Activated naive CD8-positive, alpha-beta T cell (primary cell): ENCODE measurements at regions not wholly inside any gene's neighbourhood (a gene's known extent, or its start where the extent isn't known, plus 50 kb on each side); places are given as distances from the start of the nearest gene placed in this dataset.

ENCODE experiments used
- H3K27ac Mint-ChIP-seq: one replicate; pipeline ENCODE4 v1.8.0; 2021; ENCODE audit warnings: mixed read lengths
- H3K27me3 Mint-ChIP-seq: one replicate; pipeline ENCODE4 v1.8.0; 2021; ENCODE audit warnings: mixed read lengths
- H3K36me3 Mint-ChIP-seq: one replicate; pipeline ENCODE4 v1.8.0; 2021; ENCODE audit warnings: mixed read lengths
- H3K4me1 Mint-ChIP-seq: one replicate; pipeline ENCODE4 v1.8.0; 2021; ENCODE audit warnings: low read depth, mixed read lengths
- H3K4me3 Mint-ChIP-seq: one replicate; pipeline ENCODE4 v1.8.0; 2021; ENCODE audit warnings: mild to moderate bottlenecking, mixed read lengths
- H3K9me3 Mint-ChIP-seq: one replicate; pipeline ENCODE4 v1.8.0; 2021; ENCODE audit warnings: low read depth, mixed read lengths

DNA sequence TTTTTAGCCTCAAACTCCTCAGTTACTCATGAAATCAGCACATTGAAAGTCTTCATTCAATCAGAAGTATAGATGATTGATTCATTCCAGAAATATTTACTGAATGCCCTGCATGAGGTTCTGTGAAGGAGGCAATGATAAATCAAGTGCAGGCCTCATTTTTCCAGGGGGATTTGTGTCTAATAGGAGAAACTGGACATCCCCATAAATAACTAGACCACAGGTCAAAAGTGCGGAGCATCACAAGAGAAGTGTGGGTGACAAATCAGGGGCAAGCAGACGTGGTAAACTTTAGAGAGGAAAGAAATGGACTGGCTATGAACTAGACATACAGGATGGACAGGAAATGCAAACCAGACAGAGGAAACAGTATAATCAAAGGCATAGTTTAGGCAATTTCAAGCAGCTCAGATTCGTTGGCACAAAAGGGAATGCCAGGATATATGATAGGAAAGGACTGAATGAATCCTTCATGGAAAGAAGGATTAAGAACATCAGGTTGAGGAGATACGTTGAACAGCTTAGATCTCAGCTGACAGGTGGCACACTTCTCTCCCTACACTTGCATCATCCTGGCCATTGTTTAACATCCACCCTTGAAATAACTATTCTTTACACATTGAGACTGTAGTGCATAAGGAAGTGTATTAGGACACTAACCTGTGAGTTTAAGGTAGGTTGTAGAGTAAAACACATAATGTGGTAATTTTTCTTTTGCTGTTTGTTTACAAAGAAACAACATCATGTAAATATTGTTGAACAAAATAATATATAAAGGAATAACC, 69.6 kb upstream of the RASGEF1B start:
- Mint-ChIP-seq H3K4me3 (no peak overlapping the region), H3K27ac (no peak overlapping the region), H3K4me1 (peaks cover 6% of the 10 kb centered on the region), H3K9me3 (peaks cover 9% of the 10 kb centered on the region), H3K27me3 (no peaks in the 10 kb centered on the region), H3K36me3 (peaks cover 8% of the 10 kb centered on the region)

DNA sequence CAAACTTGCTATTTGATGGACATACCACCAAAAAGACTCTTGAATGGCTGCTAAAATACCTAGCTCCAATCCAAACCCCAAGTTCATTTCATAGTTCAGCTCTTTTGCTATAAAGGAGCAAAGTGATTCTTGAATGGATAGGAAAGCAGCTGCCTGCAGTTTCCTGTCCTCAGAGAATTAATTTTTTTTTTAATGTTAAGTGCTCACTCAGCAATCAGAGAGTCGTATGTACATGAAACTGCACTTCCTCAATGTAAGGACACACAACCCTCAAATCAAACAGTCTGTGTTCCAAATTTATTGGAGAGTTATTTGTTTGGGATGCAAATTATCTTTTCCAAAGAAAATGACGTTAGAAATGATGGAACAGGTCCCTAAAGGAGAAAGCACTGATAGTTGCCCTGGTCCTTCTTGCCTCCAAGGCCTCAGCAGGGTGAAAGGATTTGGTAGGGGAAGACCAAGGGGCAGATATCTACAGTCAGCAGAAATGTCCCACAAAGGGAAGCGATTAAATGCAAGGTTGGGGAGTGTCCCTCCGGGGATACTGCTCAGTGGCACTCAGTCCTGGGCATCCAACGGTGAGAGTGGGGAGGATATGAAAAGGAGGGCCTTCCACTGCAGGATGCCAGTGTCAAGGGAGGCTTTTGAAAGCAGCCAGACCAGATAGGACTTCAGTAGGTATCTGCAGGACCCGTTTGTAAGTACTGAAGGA, 67.2 kb upstream of the RASGEF1B start:
- Mint-ChIP-seq H3K27me3 (no peaks in the 10 kb centered on the region), H3K27ac (no peak overlapping the region), H3K4me1 (peaks cover 6% of the 10 kb centered on the region), H3K36me3 (peaks cover 8% of the 10 kb centered on the region), H3K9me3 (peaks cover 9% of the 10 kb centered on the region), H3K4me3 (no peak overlapping the region)

DNA sequence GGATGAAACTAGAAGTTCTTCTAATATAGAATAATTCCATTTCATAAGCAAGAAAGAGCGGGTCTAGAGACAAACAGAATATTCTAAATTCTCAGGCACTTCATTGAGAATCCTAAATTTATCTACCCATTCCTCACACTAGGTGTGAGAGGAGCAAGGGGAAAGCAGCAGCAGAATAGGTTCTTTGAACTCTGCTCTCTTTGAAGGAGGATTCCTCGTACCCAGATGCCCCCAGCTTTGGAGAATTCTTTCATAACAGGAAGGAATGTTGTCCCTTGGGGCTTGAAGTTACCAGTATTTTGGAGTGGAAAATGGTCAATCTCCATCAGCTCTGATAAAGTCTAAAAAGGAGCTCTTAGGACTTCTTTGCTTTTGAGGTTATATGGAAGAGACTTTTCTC, 59.7 kb upstream of the RASGEF1B start:
- H3K27me3 Mint-ChIP-seq: no peaks in the 10 kb centered on the region
- H3K36me3 Mint-ChIP-seq: peaks cover 3% of the 10 kb centered on the region
- H3K4me1 Mint-ChIP-seq: no peaks in the 10 kb centered on the region
- H3K4me3 Mint-ChIP-seq: no peak overlapping the region
- no peak overlapping the region for H3K27ac Mint-ChIP-seq
- peaks cover 7% of the 10 kb centered on the region for H3K9me3 Mint-ChIP-seq

DNA sequence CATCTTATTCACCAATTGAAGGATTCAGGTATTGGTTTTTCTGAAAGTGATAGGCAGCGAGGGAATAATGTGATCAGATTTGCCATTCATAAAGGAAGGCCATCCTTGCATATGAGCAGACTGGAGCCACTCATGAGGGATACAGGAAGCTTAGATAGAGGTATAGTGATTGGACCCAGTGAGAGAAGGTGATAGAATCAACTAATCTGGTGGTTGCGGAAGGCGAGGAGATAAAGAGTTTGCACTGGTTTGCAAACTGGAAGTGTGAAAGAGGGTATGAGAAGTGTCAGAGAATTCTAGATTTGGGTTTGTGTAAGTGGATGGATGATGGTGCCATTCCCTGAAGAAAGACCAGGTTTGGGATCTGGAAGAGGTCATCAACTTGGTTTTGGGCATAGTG, 57.3 kb upstream of the RASGEF1B start:
- Mint-ChIP-seq H3K27ac (no peak overlapping the region), H3K36me3 (peaks cover 3% of the 10 kb centered on the region), H3K4me1 (no peaks in the 10 kb centered on the region), H3K27me3 (no peaks in the 10 kb centered on the region), H3K9me3 (peaks cover 11% of the 10 kb centered on the region), H3K4me3 (no peak overlapping the region)

DNA sequence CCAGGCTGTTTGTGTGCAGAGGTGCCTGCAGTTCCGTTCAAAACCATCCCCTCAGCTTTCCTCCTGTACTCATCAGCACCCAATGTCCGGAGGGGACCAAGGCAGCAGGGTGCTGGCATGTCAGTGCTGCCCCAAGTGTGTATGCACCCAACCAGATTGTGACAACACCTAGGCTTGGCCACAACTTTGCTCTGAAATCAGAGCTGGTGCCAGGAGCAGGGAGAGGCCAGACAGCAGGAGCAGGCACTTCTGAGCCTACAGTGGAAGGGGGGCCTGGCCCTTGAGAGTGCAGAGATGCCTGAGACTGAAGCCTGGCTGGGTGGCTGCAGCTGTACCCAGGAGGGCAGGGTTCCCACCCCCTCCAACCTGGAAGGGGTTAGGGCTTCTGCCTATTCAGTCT, 56.5 kb upstream of the RASGEF1B start:
- Mint-ChIP-seq H3K9me3 (peaks cover 11% of the 10 kb centered on the region), H3K27me3 (no peaks in the 10 kb centered on the region), H3K4me3 (no peak overlapping the region), H3K36me3 (peaks cover 3% of the 10 kb centered on the region), H3K4me1 (no peaks in the 10 kb centered on the region), H3K27ac (no peak overlapping the region)

DNA sequence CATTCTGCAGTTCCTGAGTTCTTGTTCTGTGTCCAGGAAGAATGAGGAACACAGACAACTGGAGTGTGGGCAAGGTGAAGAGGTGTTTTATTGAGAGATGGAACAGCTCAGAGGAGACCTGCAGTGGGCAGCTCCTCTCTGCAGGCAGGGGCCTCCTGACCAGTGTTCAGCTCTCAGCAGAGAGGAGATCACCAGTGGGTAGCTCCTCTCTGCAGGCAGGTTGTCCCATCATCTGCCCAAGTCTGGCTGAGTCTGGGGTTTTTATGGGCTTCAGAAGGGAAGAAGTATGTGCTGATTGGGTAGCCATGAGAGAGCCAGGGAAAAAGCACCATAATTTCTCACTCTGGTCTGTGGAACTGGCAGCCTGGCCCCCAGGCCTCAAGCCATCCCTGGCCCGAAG, 56.0 kb upstream of the RASGEF1B start:
- Mint-ChIP-seq H3K4me1 (no peaks in the 10 kb centered on the region), H3K4me3 (no peak overlapping the region), H3K27me3 (no peaks in the 10 kb centered on the region), H3K27ac (no peak overlapping the region), H3K9me3 (peaks cover 11% of the 10 kb centered on the region), H3K36me3 (peaks cover 3% of the 10 kb centered on the region)

DNA sequence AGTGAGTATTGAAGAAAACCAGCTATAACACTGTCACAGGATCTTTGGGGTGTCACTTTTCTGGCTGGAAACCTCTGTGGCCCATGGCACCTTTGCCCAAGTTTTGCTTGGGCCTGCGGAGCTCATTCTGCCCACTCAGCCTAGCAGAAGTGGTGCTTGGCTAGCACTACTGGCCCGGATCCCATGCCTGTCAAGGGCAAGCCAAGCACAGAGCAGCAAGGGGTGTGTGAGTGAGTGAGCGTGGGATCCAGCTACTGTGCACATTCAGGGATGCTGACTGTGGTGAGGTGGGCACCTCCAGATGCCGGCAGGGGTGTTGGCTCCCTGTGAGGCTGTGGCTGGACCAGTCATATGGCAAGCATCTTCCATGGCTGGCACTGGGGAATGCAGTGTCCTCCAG, 55.4 kb upstream of the RASGEF1B start:
- no peak overlapping the region for H3K27ac Mint-ChIP-seq
- no peaks in the 10 kb centered on the region for H3K27me3 Mint-ChIP-seq
- H3K9me3 Mint-ChIP-seq: peaks cover 11% of the 10 kb centered on the region
- H3K4me3 Mint-ChIP-seq: no peak overlapping the region
- H3K4me1 Mint-ChIP-seq: no peaks in the 10 kb centered on the region
- H3K36me3 Mint-ChIP-seq: peaks cover 3% of the 10 kb centered on the region

DNA sequence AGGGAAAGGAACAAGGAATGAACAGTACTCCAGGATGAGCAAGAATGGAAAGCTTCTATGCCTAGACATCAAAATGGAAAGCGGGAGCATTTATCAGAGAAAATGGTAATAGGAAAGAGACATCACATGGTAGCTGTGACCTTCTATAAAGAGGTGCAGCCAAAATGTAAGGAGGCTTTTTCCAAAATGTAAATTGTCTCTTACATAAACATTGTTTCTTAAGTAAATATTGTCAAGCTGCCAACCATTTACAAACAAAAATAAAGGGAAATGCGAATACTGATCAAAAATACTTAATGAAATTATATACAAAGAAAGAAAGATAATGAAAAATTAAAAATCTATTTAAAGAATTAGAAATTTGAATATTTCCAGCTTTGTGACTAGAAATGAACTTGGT, 55.0 kb upstream of the RASGEF1B start:
- Mint-ChIP-seq H3K27me3 (no peaks in the 10 kb centered on the region), H3K4me1 (no peaks in the 10 kb centered on the region), H3K36me3 (peaks cover 3% of the 10 kb centered on the region), H3K4me3 (no peak overlapping the region), H3K9me3 (peaks cover 11% of the 10 kb centered on the region), H3K27ac (no peak overlapping the region)

DNA sequence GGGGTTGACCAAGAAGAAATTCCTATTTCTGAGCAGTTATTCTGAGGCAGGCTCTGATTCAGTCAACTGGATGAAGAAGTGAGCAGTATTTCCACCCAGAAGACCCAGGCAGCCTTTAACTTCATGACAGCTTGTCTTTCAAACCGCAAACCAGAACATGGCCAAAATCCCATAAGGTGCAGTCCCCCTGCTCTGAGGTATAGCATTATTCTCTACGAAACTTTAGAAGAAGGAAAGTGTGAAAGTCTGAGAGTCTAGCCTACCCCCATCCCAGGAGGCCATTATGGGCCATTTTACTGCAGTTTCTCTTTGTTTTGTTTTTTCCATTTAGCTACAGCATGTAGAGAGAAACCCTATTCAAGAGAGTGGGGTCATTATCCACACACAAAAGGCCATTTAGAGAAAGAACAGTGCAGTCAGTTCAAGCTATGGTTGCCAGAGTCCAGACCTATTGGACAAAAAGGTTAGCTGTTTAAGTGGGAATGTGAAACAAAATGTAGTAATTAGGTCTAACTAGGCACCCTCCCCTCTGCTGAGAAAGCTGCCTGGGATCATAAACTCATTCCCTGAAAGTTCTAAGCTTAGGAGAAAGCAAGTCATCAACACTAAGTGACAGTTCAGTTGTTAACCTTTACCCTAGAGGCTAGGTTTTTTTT, 52.1 kb upstream of the RASGEF1B start:
- Mint-ChIP-seq H3K9me3 (peaks cover 7% of the 10 kb centered on the region), H3K36me3 (peaks cover 1% of the 10 kb centered on the region), H3K27ac (no peak overlapping the region), H3K4me1 (peaks cover 1% of the 10 kb centered on the region), H3K4me3 (no peak overlapping the region), H3K27me3 (no peaks in the 10 kb centered on the region)

DNA sequence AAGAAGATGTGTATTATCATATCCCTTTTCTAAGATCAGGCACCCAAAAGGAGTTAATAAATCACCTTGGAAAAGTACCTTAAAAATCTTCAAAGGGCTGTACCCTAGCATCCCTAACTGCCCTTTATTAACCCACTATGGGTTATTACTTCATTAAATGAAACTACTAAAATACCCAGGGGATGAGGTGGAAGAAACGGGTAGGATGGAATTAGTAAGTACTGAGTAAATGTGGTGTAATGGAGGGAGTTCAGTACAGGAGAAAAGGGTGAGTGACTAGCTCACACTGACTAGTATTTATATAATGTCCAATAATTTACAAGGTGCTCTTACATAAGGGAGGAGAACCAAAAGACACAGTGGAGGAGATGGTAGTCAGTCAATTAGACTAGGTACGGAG, 51.0 kb upstream of the RASGEF1B start:
- no peak overlapping the region for H3K27ac Mint-ChIP-seq
- H3K36me3 Mint-ChIP-seq: no peaks in the 10 kb centered on the region
- H3K9me3 Mint-ChIP-seq: peaks cover 5% of the 10 kb centered on the region
- H3K27me3 Mint-ChIP-seq: no peaks in the 10 kb centered on the region
- no peak overlapping the region for H3K4me3 Mint-ChIP-seq
- peaks cover 4% of the 10 kb centered on the region for H3K4me1 Mint-ChIP-seq

DNA sequence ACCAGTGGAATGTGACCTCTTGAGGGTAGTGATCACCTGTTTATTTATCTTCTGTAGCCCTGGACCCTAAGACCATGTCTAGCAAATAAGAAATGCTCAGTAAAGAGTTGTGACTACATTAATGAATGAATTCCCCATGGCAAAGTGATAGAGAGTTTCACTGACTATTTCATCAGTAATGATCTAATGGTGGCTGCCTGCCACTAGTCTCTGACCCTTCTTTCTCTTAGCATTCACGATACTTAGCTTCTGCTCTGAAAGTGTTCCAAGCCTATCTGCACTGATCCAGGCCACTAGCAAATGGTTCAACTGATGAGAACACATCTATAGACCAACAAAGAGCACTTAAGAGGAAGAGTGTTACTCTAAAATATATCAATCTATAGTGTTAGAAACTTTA, 50.0 kb upstream of the RASGEF1B start:
- Mint-ChIP-seq H3K27me3 (no peaks in the 10 kb centered on the region), H3K27ac (no peak overlapping the region), H3K4me1 (peaks cover 4% of the 10 kb centered on the region), H3K4me3 (no peak overlapping the region), H3K9me3 (peaks cover 5% of the 10 kb centered on the region), H3K36me3 (no peaks in the 10 kb centered on the region)
